Stomach (tissue), 8 donors: ENCODE measurements at regions not wholly inside any gene's neighbourhood (a gene's known extent, or its start where the extent isn't known, plus 50 kb on each side); places are given as distances from the start of the nearest gene placed in this dataset.

ENCODE experiments used
- DNase-seq, 2 donors: peaks; one replicate each; pipeline versions ENCODE4 v3.0.0 to v3.0.0-alpha.2; 2013 to 2019
- H3K27ac ChIP-seq, 5 donors: fragments of 200-600 bp in 4 of 5; sonication (generic) in 4 of 5; one replicate each; pipeline ENCODE4 v1.5.1; 2013 to 2019; ENCODE audit warnings: mild to moderate bottlenecking in 1 of 5, moderate library complexity in 1 of 5
- H3K27me3 ChIP-seq, 3 donors: fragments of 200-600 bp; sonication (generic); one replicate each; pipeline ENCODE4 v1.5.1; 2017 to 2019; ENCODE audit warnings: mixed run types in 1 of 3
- H3K36me3 ChIP-seq, 4 donors: fragments of 200-600 bp; sonication (generic); 1 replicate in 3 of 4; 2 replicates in 1 of 4; pipeline ENCODE4 v1.5.1; 2016 to 2019
- H3K4me1 ChIP-seq, 4 donors: fragments of 200-600 bp; sonication (generic); one replicate each; pipeline ENCODE4 v1.5.1; 2016 to 2019
- H3K4me3 ChIP-seq, 4 donors: fragments of 200-600 bp; sonication (generic) in 3 of 4; one replicate each; pipeline ENCODE4 v1.5.1; 2016 to 2019; ENCODE audit warnings: mild to moderate bottlenecking in 1 of 4
- H3K9me3 ChIP-seq, 4 donors: fragments of 200-600 bp; sonication (generic); one replicate each; pipeline ENCODE4 v1.5.1; 2016 to 2019
- CTCF ChIP-seq, 7 experiments: fragments of 450-650 bp in 4 of 7; fragments of 200-600 bp in 3 of 7; sonication (generic) in 3 of 7; IDR thresholded peaks; one replicate each; pipeline ENCODE4 v1.5.1; 2016 to 2019; ENCODE audit warnings: antibody characterized with exemption in 7 of 7, control low read depth in 2 of 7, mild to moderate bottlenecking in 1 of 7
- EP300 ChIP-seq: sonication (generic); formaldehyde crosslinking; IDR thresholded peaks from one replicate; pipeline ENCODE4 v1.6.1; 2017; ENCODE audit warnings: antibody characterized with exemption
- POLR2A ChIP-seq, 4 donors: fragments of 450-650 bp; IDR thresholded peaks; one replicate each; pipeline ENCODE4 v1.6.1; 2016; ENCODE audit warnings: antibody characterized with exemption in 4 of 4, control low read depth in 2 of 4, mild to moderate bottlenecking in 1 of 4, moderate library complexity in 1 of 4
- POLR2AphosphoS5 ChIP-seq, 3 donors: sonication (generic); formaldehyde crosslinking; IDR thresholded peaks; one replicate each; pipeline ENCODE4 v1.6.1; 2016; ENCODE audit warnings: antibody characterized with exemption in 3 of 3
- WGBS, 5 donors: extraction: QIAGEN DNeasy Blood & Tissue Kit in 3 of 5; methylation state at CpG; one replicate each; pipeline versions ENCODE4 v1.1.5 to v1.1.7; 2013 to 2018; 5-methylcytosine and 5-hydroxymethylcytosine counted together
- intact Hi-C: fragments of 100-400 bp; cut with DNase I; formaldehyde crosslinking; loops from one replicate; pipeline ENCODE4 v1.15.1; 2023; ENCODE audit warnings: low total_unique reads
- donor health status: healthy with polysubstance abuse.
- donor health status: Bipolar disorder and iron deficiency.
- donor health status: healthy.

GRCh38 chr6:141482796-141483597 is 649.7 kb upstream of the GJE1 start:
- H3K4me1 ChIP-seq, result peaks cover 0 to 5% (median 0%) of the 10 kb centered on the region in 4 donors
- TF ChIP-seq EP300, result no peak
- TF ChIP-seq POLR2A (IDR thresholded peaks at IDR 0.05), result no peak
- TF ChIP-seq CTCF (IDR thresholded peaks at IDR 0.05), result no peak
- TF ChIP-seq POLR2AphosphoS5 (IDR thresholded peaks at IDR 0.05), result no peak
- H3K9me3 ChIP-seq, result no peaks in the 10 kb centered on the region
- H3K4me3 ChIP-seq, result peak overlapping the region in 1 of 4 donors; percentile 12
- no peaks in the 10 kb centered on the region for H3K27me3 ChIP-seq
- no peaks in the 10 kb centered on the region for H3K36me3 ChIP-seq
- WGBS, 5 donors, result 36 to 55% (median 51%) methylated on average over 6 of the region's 6 CpGs
- peak overlapping the region in 4 of 5 donors; percentile 13 to 70 (median 32) for H3K27ac ChIP-seq
- peak in 1 of 2 donors; percentile 11 for DNase-seq
- intact Hi-C loops, result no loop called here

- TF ChIP-seq POLR2AphosphoS5 (IDR thresholded peaks at IDR 0.05), result no peak
- no peak for DNase-seq
- Histone ChIP-seq H3K9me3 (no peaks in the 10 kb centered on the region), H3K27ac (no peak overlapping the region), H3K4me1 (no peaks in the 10 kb centered on the region), H3K36me3 (no peaks in the 10 kb centered on the region), H3K4me3 (no peak overlapping the region), H3K27me3 (no peaks in the 10 kb centered on the region)
- intact Hi-C loops, result no loop called here
- 33 to 59% (median 35%) methylated on average over 2 of the region's 2 CpGs for WGBS, 5 donors
These were observed 657.5 kb upstream of the GJE1 start for GRCh38 chr6:141475259-141475658.

GRCh38 chr6:141472162-141472928 is 660.4 kb upstream of the GJE1 start:
- no peak overlapping the region for H3K27ac ChIP-seq
- H3K4me3 ChIP-seq, result no peak overlapping the region
- no peaks in the 10 kb centered on the region for H3K36me3 ChIP-seq
- no peaks in the 10 kb centered on the region for H3K27me3 ChIP-seq
- intact Hi-C loops, result no loop called here
- TF ChIP-seq POLR2AphosphoS5 (IDR thresholded peaks at IDR 0.05) (no peak), CTCF (IDR thresholded peaks at IDR 0.05) (no peak), EP300 (no peak), POLR2A (IDR thresholded peaks at IDR 0.05) (no peak)
- H3K9me3 ChIP-seq, result no peaks in the 10 kb centered on the region
- no peaks in the 10 kb centered on the region for H3K4me1 ChIP-seq
- 61 to 67% (median 63%) methylated on average over 2 of the region's 2 CpGs for WGBS, 5 donors
- DNase-seq, result no peak

- Histone ChIP-seq H3K27me3 (no peaks in the 10 kb centered on the region), H3K4me3 (no peak overlapping the region), H3K9me3 (no peaks in the 10 kb centered on the region), H3K36me3 (no peaks in the 10 kb centered on the region), H3K4me1 (no peaks in the 10 kb centered on the region), H3K27ac (no peak overlapping the region)
- no peak for TF ChIP-seq EP300
- intact Hi-C loops, result no loop called here
- 92 to 98% (median 95%) methylated on average over 2 of the region's 2 CpGs for WGBS, 5 donors
- no peak for DNase-seq
These were observed 661.9 kb upstream of the GJE1 start for GRCh38 chr6:141470810-141471209.

GRCh38 chr6:141467881-141468280 is 664.8 kb upstream of the GJE1 start:
- no peak for DNase-seq
- Histone ChIP-seq H3K27me3 (no peaks in the 10 kb centered on the region), H3K36me3 (no peaks in the 10 kb centered on the region), H3K27ac (no peak overlapping the region), H3K4me3 (no peak overlapping the region), H3K9me3 (no peaks in the 10 kb centered on the region), H3K4me1 (no peaks in the 10 kb centered on the region)
- TF ChIP-seq POLR2A (IDR thresholded peaks at IDR 0.05) (no peak), CTCF (IDR thresholded peaks at IDR 0.05) (no peak), POLR2AphosphoS5 (IDR thresholded peaks at IDR 0.05) (no peak), EP300 (no peak)
- intact Hi-C loops, result no loop called here
